CD8-positive, alpha-beta memory T cell (primary cell): ENCODE measurements at regions not wholly inside any gene's neighbourhood (a gene's known extent, or its start where the extent isn't known, plus 50 kb on each side); places are given as distances from the start of the nearest gene placed in this dataset.

ENCODE experiments used
- CTCF ChIA-PET: fragments of 350-600 bp; sonication (Branson Sonifier 250); formaldehyde crosslinking; loops from one replicate; lab custom pipeline; 2021; ENCODE audit warnings: antibody characterized with exemption; lab: Charles Lee
- POLR2A ChIA-PET: fragments of 350-600 bp; sonication (Branson Sonifier 250); formaldehyde crosslinking; loops from one replicate; lab custom pipeline; 2021; ENCODE audit warnings: antibody characterized with exemption; lab: Charles Lee
- DNase-seq, 5 donors: peaks; one replicate each; pipeline versions ENCODE4 v3.0.0 to v3.0.0-alpha.2; 2020 to 2022; ENCODE audit warnings: mixed read lengths in 1 of 5
- H3K27ac ChIP-seq: one replicate; pipeline ENCODE4 v1.7.0; 2013; ENCODE audit warnings: low read depth, mild to moderate bottlenecking, low read length, moderate library complexity
- H3K27me3 ChIP-seq: 2 replicates; pipeline ENCODE4 v1.7.0; 2013; ENCODE audit warnings: low read length, mild to moderate bottlenecking; ENCODE audit not compliant: insufficient read depth, poor library complexity, severe bottlenecking
- H3K36me3 ChIP-seq: 2 replicates; pipeline ENCODE4 v1.7.0; 2013; ENCODE audit warnings: mild to moderate bottlenecking, low read length, moderate library complexity; ENCODE audit not compliant: insufficient read depth
- H3K4me1 ChIP-seq: 2 replicates; pipeline ENCODE4 v1.7.0; 2013; ENCODE audit warnings: mild to moderate bottlenecking, low read length, moderate library complexity; ENCODE audit not compliant: insufficient read depth
- H3K4me3 ChIP-seq: 2 replicates; pipeline ENCODE4 v1.7.0; 2013; ENCODE audit warnings: mild to moderate bottlenecking, low read length
- H3K9me3 ChIP-seq: 2 replicates; pipeline ENCODE4 v1.7.0; 2013; ENCODE audit warnings: mild to moderate bottlenecking, low read length
- H3K27ac Mint-ChIP-seq, 8 donors: one replicate each; pipeline ENCODE4 v1.8.0; 2020 to 2021; ENCODE audit warnings: mixed read lengths in 8 of 8, mild to moderate bottlenecking in 6 of 8, inconsistent platforms in 3 of 8, moderate library complexity in 3 of 8
- H3K27me3 Mint-ChIP-seq, 2 donors: one replicate each; pipeline ENCODE4 v1.8.0; 2020 to 2021; ENCODE audit warnings: mixed read lengths in 2 of 2, mild to moderate bottlenecking in 1 of 2, moderate library complexity in 1 of 2
- H3K36me3 Mint-ChIP-seq, 3 donors: one replicate each; pipeline ENCODE4 v1.8.0; 2020 to 2021; ENCODE audit warnings: mixed read lengths in 3 of 3, inconsistent platforms in 1 of 3, mild to moderate bottlenecking in 1 of 3
- H3K4me1 Mint-ChIP-seq, 3 donors: one replicate each; pipeline ENCODE4 v1.8.0; 2020 to 2021; ENCODE audit warnings: mixed read lengths in 3 of 3, inconsistent platforms in 1 of 3, mild to moderate bottlenecking in 1 of 3
- H3K4me3 Mint-ChIP-seq, 7 donors: one replicate each; pipeline ENCODE4 v1.8.0; 2020 to 2021; ENCODE audit warnings: mixed read lengths in 7 of 7, mild to moderate bottlenecking in 6 of 7, moderate library complexity in 4 of 7, inconsistent platforms in 2 of 7
- H3K9me3 Mint-ChIP-seq, 5 donors: one replicate each; pipeline ENCODE4 v1.8.0; 2020 to 2022; ENCODE audit warnings: mixed read lengths in 5 of 5, mild to moderate bottlenecking in 3 of 5, moderate library complexity in 2 of 5, inconsistent platforms in 1 of 5

DNA sequence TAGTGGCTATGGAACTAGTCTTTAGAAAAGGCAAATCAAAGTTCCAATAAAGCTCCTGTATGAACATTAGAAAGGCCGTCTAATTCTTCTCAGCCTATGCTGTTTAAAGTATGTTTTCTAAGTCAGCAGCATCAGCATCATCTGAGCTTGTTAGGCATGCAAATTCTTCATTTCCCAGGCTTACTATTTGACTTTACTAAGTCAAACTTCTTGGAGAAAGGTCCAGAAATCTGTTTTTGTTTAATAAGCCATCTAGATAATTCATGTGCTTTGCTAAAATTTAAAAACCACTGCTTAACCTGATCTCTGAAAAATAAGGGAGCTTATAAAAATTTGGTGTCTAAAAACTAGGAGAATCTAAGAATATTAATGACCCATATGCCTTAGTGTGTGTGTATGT lies 200.2 kb upstream of the SGCD start:
- no peaks in the 10 kb centered on the region for H3K36me3 Mint-ChIP-seq

DNA sequence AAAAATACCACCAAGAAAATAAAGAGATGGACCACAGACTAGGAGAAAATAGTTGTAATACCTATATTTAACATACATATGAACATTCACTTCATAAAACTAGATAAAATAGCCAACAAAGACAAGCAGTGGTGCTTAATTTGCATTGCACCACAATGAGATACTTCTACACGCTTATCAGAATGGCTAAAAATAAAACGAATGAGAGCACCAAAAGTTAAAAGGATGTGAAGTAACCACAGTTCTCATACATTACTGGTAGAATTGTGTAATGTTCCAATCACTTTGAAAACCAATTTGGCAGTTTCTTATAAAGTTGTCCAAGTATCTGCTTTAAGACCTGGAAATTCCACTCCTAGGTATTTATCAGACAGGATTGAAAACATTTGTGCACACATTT lies 198.9 kb upstream of the SGCD start:
- no peak overlapping the region for H3K4me3 ChIP-seq
- no peak for DNase-seq
- no peaks in the 10 kb centered on the region for H3K4me1 ChIP-seq
- H3K9me3 ChIP-seq = no peaks in the 10 kb centered on the region
- no peaks in the 10 kb centered on the region for H3K36me3 ChIP-seq
- no peaks in the 10 kb centered on the region for H3K27me3 ChIP-seq
- H3K4me3 Mint-ChIP-seq = no peak overlapping the region
- no peaks in the 10 kb centered on the region for H3K9me3 Mint-ChIP-seq
- POLR2A ChIA-PET = no interaction called here
- H3K4me1 Mint-ChIP-seq = no peaks in the 10 kb centered on the region
- no peak overlapping the region for H3K27ac Mint-ChIP-seq
- H3K27me3 Mint-ChIP-seq = no peaks in the 10 kb centered on the region
- no peaks in the 10 kb centered on the region for H3K36me3 Mint-ChIP-seq
- CTCF ChIA-PET = no interaction called here
- no peak overlapping the region for H3K27ac ChIP-seq

More for the DNA sequence above, 200.2 kb upstream of the SGCD start:
- Histone ChIP-seq H3K9me3 (no peaks in the 10 kb centered on the region), H3K27ac (no peak overlapping the region), H3K27me3 (no peaks in the 10 kb centered on the region), H3K36me3 (no peaks in the 10 kb centered on the region), H3K4me3 (no peak overlapping the region), H3K4me1 (no peaks in the 10 kb centered on the region)
- Mint-ChIP-seq H3K27me3 (no peaks in the 10 kb centered on the region), H3K4me3 (no peak overlapping the region), H3K9me3 (no peaks in the 10 kb centered on the region), H3K27ac (no peak overlapping the region), H3K4me1 (no peaks in the 10 kb centered on the region)
- CTCF ChIA-PET = no interaction called here
- POLR2A ChIA-PET = no interaction called here
- no peak for DNase-seq

DNA sequence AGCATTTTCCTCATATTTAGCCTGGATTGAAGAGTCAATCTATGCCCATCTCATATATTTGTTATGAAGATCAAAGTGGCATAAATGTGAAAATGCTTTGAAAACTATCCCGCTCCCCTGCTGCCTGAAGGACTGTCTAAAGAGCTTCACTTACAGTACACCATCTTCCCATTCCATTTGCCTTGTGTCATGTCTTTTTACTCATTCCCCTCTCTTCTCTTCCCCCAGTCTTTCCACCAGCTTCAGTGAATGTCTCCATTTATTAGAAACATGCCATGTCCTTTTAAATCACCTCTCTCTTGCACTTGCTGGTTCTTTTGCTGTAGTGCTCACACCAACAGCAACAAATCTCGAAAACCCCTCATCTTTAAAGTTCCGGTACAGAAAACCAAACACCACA lies 192.7 kb upstream of the SGCD start:
- Mint-ChIP-seq H3K27ac (no peak overlapping the region), H3K27me3 (no peaks in the 10 kb centered on the region), H3K4me3 (no peak overlapping the region), H3K9me3 (peaks cover 0 to 4% (median 0%) of the 10 kb centered on the region in 5 donors), H3K36me3 (no peaks in the 10 kb centered on the region), H3K4me1 (no peaks in the 10 kb centered on the region)
- no peak overlapping the region for H3K27ac ChIP-seq
- no peaks in the 10 kb centered on the region for H3K9me3 ChIP-seq
- H3K27me3 ChIP-seq = no peaks in the 10 kb centered on the region
- no peaks in the 10 kb centered on the region for H3K4me1 ChIP-seq
- no peak overlapping the region for H3K4me3 ChIP-seq
- H3K36me3 ChIP-seq = no peaks in the 10 kb centered on the region
- POLR2A ChIA-PET = no interaction called here
- CTCF ChIA-PET = no interaction called here
- no peak for DNase-seq

DNA sequence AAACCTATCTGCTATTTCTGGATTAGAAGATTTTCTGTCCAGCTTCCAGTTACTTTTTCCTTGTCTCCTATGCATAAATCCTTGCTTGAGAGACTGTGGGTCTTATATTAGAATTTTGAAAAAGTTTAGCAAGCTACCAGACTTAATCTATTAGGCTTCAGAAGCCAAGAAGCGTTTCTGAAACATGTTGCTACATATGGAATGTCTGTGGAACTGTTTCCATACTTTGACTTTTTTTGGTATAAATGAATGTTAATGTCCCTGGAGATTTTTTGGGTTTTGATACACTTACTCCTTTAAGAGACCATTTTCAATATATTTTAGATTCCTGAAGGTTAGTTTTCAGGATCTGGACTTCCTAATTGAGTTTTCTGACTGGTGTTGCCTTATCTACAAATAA lies 191.4 kb upstream of the SGCD start:
- Histone ChIP-seq H3K36me3 (no peaks in the 10 kb centered on the region), H3K9me3 (no peaks in the 10 kb centered on the region), H3K4me1 (no peaks in the 10 kb centered on the region), H3K27ac (no peak overlapping the region), H3K27me3 (no peaks in the 10 kb centered on the region), H3K4me3 (no peak overlapping the region)
- Mint-ChIP-seq H3K4me3 (no peak overlapping the region), H3K4me1 (no peaks in the 10 kb centered on the region), H3K36me3 (no peaks in the 10 kb centered on the region), H3K9me3 (peaks cover 0 to 4% (median 0%) of the 10 kb centered on the region in 5 donors), H3K27me3 (peaks cover 0 to 3% of the 10 kb centered on the region in 2 donors), H3K27ac (no peak overlapping the region)
- CTCF ChIA-PET = no interaction called here
- POLR2A ChIA-PET = no interaction called here
- no peak for DNase-seq

DNA sequence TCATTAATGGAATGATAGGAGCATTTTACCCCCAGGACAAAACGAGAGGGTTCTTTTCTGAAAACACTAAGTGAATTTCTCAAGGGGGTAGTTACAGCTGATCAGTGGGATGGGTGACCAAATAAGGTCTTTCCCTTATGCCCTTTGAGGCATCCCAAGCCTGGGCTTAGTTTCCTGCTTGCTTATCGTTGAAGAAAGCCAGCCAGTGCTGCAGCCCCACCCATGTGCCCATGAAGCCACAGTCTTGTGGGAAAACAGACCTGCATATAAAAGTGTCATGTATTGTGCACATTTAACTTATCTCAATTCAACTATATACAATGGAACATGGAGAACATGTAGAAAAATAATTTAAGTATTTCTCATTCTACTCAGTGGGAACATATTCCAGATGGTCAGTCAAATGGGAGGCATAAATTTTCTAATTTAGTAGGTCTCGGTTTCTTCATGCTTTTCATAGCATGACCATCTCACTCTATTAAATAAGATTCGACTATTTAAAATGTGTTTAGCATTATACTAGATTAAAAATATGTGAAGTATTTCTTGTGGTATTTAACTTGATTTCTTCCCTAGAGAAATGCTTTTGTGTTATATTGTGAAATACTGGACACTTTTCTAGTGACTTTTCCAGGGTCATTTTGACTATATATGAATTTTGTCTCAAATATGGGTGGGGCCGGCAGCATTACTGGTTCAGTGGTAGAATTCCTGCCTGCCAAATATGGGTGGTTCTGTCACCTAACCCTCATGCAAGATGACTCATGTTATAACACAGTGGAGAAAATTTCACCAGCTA lies 189.7 kb upstream of the SGCD start:
- CTCF ChIA-PET = no interaction called here
- no peaks in the 10 kb centered on the region for H3K4me1 Mint-ChIP-seq
- Histone ChIP-seq H3K27ac (no peak overlapping the region), H3K4me1 (no peaks in the 10 kb centered on the region), H3K36me3 (no peaks in the 10 kb centered on the region), H3K4me3 (no peak overlapping the region), H3K9me3 (no peaks in the 10 kb centered on the region), H3K27me3 (no peaks in the 10 kb centered on the region)
- H3K27me3 Mint-ChIP-seq = peaks cover 2 to 3% of the 10 kb centered on the region in 2 donors
- POLR2A ChIA-PET = no interaction called here
- no peak overlapping the region for H3K4me3 Mint-ChIP-seq
- peaks cover 0 to 2% (median 0%) of the 10 kb centered on the region in 3 donors for H3K36me3 Mint-ChIP-seq
- DNase-seq = no peak
- H3K27ac Mint-ChIP-seq = no peak overlapping the region
- H3K9me3 Mint-ChIP-seq = peaks cover 2 to 5% (median 4%) of the 10 kb centered on the region in 5 donors

DNA sequence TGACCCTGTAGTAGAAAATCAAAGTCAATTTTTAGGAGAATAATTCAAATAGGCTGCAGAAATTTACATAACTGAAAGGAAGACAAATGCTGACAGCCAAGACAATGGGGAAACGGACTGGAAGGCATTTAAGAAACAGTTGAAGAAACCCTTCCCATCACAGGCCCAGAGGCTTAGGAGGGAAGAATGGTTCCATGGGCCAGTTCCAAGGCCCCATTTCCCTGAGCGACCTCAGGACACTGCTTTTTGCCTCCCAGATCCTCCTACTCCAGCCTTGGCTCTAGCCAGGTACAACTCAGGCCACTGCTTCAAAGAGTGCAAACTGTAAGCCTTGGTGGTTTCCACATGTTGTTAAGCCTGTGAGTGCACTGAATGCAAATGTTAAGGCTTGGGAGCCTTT lies 184.1 kb upstream of the SGCD start:
- Mint-ChIP-seq H3K27ac (no peak overlapping the region), H3K36me3 (peaks cover 0 to 4% (median 0%) of the 10 kb centered on the region in 3 donors), H3K27me3 (peaks cover 2 to 3% of the 10 kb centered on the region in 2 donors), H3K4me1 (no peaks in the 10 kb centered on the region), H3K4me3 (no peak overlapping the region), H3K9me3 (peaks cover 6 to 14% (median 11%) of the 10 kb centered on the region in 5 donors)
- Histone ChIP-seq H3K27ac (no peak overlapping the region), H3K36me3 (no peaks in the 10 kb centered on the region), H3K27me3 (no peaks in the 10 kb centered on the region), H3K4me3 (no peak overlapping the region), H3K4me1 (no peaks in the 10 kb centered on the region), H3K9me3 (no peaks in the 10 kb centered on the region)
- DNase-seq = no peak
- ChIA-PET CTCF (no interaction called here), POLR2A (no interaction called here)

DNA sequence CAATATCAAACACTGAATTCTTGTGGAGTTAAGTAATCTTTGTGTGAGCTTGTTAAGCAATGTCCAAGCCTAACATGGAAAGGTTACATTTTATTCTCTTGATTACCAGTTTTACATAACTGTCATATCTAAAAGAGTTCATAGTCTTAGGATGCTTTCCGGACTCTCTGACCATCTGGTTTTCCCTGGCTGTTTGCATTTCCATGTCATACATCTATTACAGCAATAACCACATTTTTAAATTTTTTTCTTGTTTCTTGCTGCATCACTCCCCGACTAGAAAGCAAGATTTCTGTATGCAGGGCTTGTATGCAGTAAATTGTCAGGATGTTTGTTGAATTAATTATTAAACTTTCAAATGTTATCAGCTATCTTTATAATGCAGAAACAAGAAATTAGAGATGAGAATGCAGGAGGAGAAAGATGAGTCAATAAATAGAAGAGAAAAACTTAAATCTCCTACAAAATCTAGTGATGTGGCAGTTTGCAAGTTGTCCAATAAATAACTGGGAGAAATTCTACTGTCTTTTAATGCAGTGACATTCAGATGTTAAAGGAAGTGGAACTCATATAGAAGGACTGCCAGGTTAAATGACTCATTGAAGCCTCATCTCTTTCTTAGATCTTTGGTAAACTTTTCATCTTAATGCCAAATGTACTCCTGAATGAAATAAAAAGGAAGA lies 179.6 kb upstream of the SGCD start:
- H3K36me3 Mint-ChIP-seq = peaks cover 0 to under 1% (median 0%) of the 10 kb centered on the region in 3 donors
- Histone ChIP-seq H3K36me3 (no peaks in the 10 kb centered on the region), H3K4me1 (no peaks in the 10 kb centered on the region), H3K27ac (no peak overlapping the region), H3K4me3 (no peak overlapping the region), H3K9me3 (no peaks in the 10 kb centered on the region), H3K27me3 (peaks cover 4% of the 10 kb centered on the region)
- peaks cover 3 to 10% (median 6%) of the 10 kb centered on the region in 5 donors for H3K9me3 Mint-ChIP-seq
- ChIA-PET POLR2A (no interaction called here), CTCF (no interaction called here)
- H3K4me3 Mint-ChIP-seq = no peak overlapping the region
- no peak for DNase-seq
- no peak overlapping the region for H3K27ac Mint-ChIP-seq
- H3K4me1 Mint-ChIP-seq = no peaks in the 10 kb centered on the region
- no peaks in the 10 kb centered on the region for H3K27me3 Mint-ChIP-seq

DNA sequence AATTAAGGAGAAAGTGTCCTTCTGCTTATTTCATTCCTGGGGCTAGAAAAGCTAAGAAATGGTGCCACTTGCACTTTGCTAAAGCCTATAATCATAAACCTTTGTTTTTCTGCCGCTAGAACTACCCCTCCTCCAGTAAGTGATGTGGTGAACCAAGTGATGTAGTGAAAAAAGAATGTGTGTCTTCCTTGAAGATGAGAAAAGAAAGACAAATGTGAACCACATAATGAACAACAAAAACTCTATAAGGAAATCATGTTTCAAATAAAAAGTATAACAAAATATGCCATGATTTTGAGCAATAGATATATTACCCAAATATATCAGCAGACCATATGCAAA lies 179.0 kb upstream of the SGCD start:
- Mint-ChIP-seq H3K9me3 (peaks cover 0 to 10% (median 3%) of the 10 kb centered on the region in 5 donors), H3K27me3 (no peaks in the 10 kb centered on the region), H3K36me3 (no peaks in the 10 kb centered on the region), H3K4me1 (no peaks in the 10 kb centered on the region), H3K4me3 (no peak overlapping the region), H3K27ac (no peak overlapping the region)
- ChIA-PET CTCF (no interaction called here), POLR2A (no interaction called here)
- H3K36me3 ChIP-seq = no peaks in the 10 kb centered on the region
- no peak overlapping the region for H3K4me3 ChIP-seq
- no peaks in the 10 kb centered on the region for H3K9me3 ChIP-seq
- H3K27me3 ChIP-seq = peaks cover 4% of the 10 kb centered on the region
- H3K4me1 ChIP-seq = no peaks in the 10 kb centered on the region
- no peak for DNase-seq
- H3K27ac ChIP-seq = no peak overlapping the region
